ENCODE measurements at regions not wholly inside any gene's neighbourhood (a gene's known extent, or its start where the extent isn't known, plus 50 kb on each side); places are given as distances from the start of the nearest gene placed in this dataset.

DNA sequence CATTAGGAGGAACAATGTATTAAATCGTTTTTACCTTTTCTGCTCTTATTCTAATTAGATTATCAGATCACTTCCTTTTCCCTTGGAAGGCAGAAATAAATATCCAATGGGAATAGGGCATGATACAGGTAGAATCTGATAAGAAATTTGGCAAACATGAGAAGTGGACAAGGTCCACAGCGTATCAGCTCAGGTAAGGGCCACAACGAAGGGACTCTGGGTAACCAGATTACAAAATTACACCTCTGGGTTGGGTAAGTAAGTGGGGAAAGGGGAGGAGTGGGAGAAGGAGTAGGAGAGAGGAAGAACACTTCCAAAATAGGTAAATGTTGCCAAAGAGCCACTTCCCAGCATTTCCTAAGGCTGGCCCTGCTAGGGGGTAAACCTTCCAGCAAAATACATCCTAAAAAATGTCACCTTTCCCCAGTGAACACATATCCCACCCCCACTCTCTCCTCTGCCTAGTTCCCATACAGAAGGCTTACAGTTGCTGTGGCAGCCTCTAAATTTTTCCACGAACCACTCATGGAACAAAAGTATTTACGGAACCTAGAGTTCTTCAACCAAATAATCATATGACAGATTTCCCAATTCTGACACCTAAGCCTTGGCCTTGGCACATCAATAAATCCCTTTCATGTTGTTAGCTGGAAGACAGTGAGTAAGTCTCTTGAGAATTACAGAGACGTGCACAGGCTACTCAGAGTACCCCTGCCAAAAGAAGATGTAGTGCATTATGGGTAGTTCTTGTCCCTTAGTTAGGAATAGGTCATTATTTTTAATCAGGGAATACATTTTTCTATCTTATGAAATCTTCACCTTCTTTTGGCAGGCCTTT, 51.5 kb upstream of the DLX6 start:
- no peak for TF ChIP-seq YY1 (IDR thresholded peaks at IDR 0.05; ENCODE audit: extremely low read depth, insufficient replicate concordance, low read depth, low read length)
- TF ChIP-seq, protein P1, sequence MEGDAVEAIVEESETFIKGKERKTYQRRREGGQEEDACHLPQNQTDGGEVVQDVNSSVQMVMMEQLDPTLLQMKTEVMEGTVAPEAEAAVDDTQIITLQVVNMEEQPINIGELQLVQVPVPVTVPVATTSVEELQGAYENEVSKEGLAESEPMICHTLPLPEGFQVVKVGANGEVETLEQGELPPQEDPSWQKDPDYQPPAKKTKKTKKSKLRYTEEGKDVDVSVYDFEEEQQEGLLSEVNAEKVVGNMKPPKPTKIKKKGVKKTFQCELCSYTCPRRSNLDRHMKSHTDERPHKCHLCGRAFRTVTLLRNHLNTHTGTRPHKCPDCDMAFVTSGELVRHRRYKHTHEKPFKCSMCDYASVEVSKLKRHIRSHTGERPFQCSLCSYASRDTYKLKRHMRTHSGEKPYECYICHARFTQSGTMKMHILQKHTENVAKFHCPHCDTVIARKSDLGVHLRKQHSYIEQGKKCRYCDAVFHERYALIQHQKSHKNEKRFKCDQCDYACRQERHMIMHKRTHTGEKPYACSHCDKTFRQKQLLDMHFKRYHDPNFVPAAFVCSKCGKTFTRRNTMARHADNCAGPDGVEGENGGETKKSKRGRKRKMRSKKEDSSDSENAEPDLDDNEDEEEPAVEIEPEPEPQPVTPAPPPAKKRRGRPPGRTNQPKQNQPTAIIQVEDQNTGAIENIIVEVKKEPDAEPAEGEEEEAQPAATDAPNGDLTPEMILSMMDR (IDR thresholded peaks at IDR 0.05 in 2 of 3, conservative IDR thresholded peaks at IDR 0.05 in 1 of 3; ENCODE audit: borderline replicate concordance in 1 of 3, insufficient read depth in 1 of 3, low read depth in 2 of 3, low read length in 2 of 3): no peak
- no peak for TF ChIP-seq POLR2AphosphoS5 (IDR thresholded peaks at IDR 0.05; ENCODE audit: low read depth, low read length)
- TF ChIP-seq JUND (IDR thresholded peaks at IDR 0.05): no peak
- TF ChIP-seq SIN3A (IDR thresholded peaks at IDR 0.05; ENCODE audit: low read depth): no peak
